Stomach (tissue), 4 donors: ENCODE measurements at regions not wholly inside any gene's neighbourhood (a gene's known extent, or its start where the extent isn't known, plus 50 kb on each side); places are given as distances from the start of the nearest gene placed in this dataset.
"Not testable (repeated sequence)": the region's sequence is repeated elsewhere in the genome, so short reads cannot be mapped to it uniquely, and the experiment has no call there.

Source experiments
- POLR2A ChIP-seq, 4 donors: fragments of 450-650 bp; IDR thresholded peaks; one replicate each; pipeline ENCODE4 v1.6.1; 2016; ENCODE audit warnings: antibody characterized with exemption in 4 of 4, control low read depth in 2 of 4, mild to moderate bottlenecking in 1 of 4, moderate library complexity in 1 of 4
- POLR2AphosphoS5 ChIP-seq, 3 donors: sonication (generic); formaldehyde crosslinking; IDR thresholded peaks; one replicate each; pipeline ENCODE4 v1.6.1; 2016; ENCODE audit warnings: antibody characterized with exemption in 3 of 3
- TF ChIP-seq, protein P1 (sequence below), 7 experiments: fragments of 450-650 bp in 4 of 7; fragments of 200-600 bp in 3 of 7; sonication (generic) in 3 of 7; IDR thresholded peaks; one replicate each; pipeline ENCODE4 v1.5.1; 2016 to 2019; ENCODE audit warnings: antibody characterized with exemption in 7 of 7, control low read depth in 2 of 7, mild to moderate bottlenecking in 1 of 7

DNA sequence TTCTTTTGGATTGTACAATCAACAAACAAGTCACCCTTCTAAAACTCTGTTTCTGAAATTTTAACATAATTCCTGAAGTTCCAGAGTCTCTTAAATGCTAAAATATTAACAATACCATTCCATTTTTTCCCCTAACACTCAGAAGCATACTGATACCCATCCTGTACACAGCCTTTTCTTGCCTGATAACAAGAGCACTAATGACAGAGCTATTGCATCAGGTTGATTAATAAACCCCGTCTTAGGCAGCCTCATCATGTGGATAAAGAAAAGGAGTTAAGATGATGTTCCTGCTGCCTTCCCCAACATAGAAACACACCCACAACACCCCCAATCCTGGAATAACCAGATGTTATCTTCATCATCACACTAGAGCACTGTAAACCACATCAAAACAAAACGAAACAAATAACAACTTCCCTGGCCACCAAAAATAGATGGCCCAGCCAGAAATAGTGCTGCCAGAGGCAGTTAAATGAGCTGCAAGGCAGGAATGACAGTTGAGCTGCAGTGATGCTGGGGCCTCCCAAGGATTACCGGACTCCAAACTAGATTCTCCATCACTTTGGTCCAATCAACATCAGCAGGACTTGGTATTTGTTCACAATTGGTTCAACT, 146.6 kb upstream of the NBPF9 start:
- TF ChIP-seq POLR2A, POLR2AphosphoS5 (IDR thresholded peaks at IDR 0.05): not testable (repeated sequence)
- TF ChIP-seq, protein P1, sequence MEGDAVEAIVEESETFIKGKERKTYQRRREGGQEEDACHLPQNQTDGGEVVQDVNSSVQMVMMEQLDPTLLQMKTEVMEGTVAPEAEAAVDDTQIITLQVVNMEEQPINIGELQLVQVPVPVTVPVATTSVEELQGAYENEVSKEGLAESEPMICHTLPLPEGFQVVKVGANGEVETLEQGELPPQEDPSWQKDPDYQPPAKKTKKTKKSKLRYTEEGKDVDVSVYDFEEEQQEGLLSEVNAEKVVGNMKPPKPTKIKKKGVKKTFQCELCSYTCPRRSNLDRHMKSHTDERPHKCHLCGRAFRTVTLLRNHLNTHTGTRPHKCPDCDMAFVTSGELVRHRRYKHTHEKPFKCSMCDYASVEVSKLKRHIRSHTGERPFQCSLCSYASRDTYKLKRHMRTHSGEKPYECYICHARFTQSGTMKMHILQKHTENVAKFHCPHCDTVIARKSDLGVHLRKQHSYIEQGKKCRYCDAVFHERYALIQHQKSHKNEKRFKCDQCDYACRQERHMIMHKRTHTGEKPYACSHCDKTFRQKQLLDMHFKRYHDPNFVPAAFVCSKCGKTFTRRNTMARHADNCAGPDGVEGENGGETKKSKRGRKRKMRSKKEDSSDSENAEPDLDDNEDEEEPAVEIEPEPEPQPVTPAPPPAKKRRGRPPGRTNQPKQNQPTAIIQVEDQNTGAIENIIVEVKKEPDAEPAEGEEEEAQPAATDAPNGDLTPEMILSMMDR (IDR thresholded peaks at IDR 0.05) = not testable (repeated sequence)
